Subcutaneous abdominal adipose tissue (tissue), 5 donors: ENCODE measurements at regions not wholly inside any gene's neighbourhood (a gene's known extent, or its start where the extent isn't known, plus 50 kb on each side); places are given as distances from the start of the nearest gene placed in this dataset.

Experiments used
- H3K27ac ChIP-seq: one replicate; pipeline ENCODE4 v1.7.0; 2013; ENCODE audit warnings: low read depth, mild to moderate bottlenecking, inconsistent platforms, low read length, moderate library complexity
- H3K27me3 ChIP-seq, 5 donors: one replicate each; pipeline ENCODE4 v1.7.0; 2013; ENCODE audit warnings: low read length in 5 of 5, inconsistent platforms in 1 of 5; ENCODE audit not compliant: control insufficient read depth in 5 of 5, insufficient read depth in 4 of 5
- H3K36me3 ChIP-seq, 5 donors: one replicate each; pipeline ENCODE4 v1.7.0; 2013; ENCODE audit warnings: low read length in 5 of 5; ENCODE audit not compliant: control insufficient read depth in 5 of 5, insufficient read depth in 5 of 5
- H3K4me1 ChIP-seq, 5 donors: one replicate each; pipeline ENCODE4 v1.7.0; 2013; ENCODE audit warnings: low read length in 5 of 5, mild to moderate bottlenecking in 3 of 5, moderate library complexity in 1 of 5; ENCODE audit not compliant: control insufficient read depth in 5 of 5, insufficient read depth in 5 of 5
- H3K4me3 ChIP-seq, 5 donors: one replicate each; pipeline ENCODE4 v1.7.0; 2013; ENCODE audit warnings: low read length in 5 of 5, low read depth in 1 of 5
- H3K9ac ChIP-seq, 5 donors: one replicate each; pipeline ENCODE4 v1.7.0; 2013; ENCODE audit warnings: low read length in 5 of 5, mild to moderate bottlenecking in 4 of 5, moderate library complexity in 3 of 5
- H3K9me3 ChIP-seq, 5 donors: one replicate each; pipeline ENCODE4 v1.7.0; 2013; ENCODE audit warnings: low read length in 5 of 5; ENCODE audit not compliant: control insufficient read depth in 5 of 5
- donor health status: healthy.
- donor health status: healthy.
- donor health status: healthy.
- donor health status: healthy.
- donor health status: healthy.

DNA sequence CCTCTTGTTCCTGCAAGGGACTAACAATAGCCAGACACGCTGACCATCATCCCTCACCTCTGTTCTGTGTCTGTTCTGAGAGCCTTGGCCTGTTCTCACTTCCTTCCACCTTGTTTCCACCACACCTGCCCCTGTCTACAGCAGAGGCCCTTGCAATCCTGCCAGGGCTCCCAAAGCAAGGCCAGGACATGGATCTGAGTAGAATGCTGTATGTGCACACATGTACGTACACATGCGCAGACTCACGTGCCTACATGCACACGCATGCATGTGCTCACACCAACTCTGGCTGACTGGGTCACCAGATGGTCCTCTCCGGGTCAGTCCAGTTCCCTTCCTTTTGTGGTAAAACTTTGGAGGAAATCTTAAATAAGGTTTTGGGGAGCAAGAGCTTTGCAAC, 133.0 kb upstream of the C14orf180 start:
- Histone ChIP-seq H3K9ac (no peak overlapping the region), H3K27ac (no peak overlapping the region), H3K9me3 (peaks cover 9 to 24% (median 14%) of the 10 kb centered on the region in 5 donors), H3K4me1 (peaks cover 0 to 12% (median 0%) of the 10 kb centered on the region in 5 donors), H3K27me3 (peaks cover 4 to 15% (median 11%) of the 10 kb centered on the region in 5 donors), H3K36me3 (no peaks in the 10 kb centered on the region), H3K4me3 (no peak overlapping the region)

- Histone ChIP-seq H3K9ac (no peak overlapping the region), H3K4me1 (peaks cover 0 to 12% (median 0%) of the 10 kb centered on the region in 5 donors), H3K9me3 (peaks cover 9 to 24% (median 14%) of the 10 kb centered on the region in 5 donors), H3K27ac (no peak overlapping the region), H3K36me3 (no peaks in the 10 kb centered on the region), H3K27me3 (peaks cover 4 to 15% (median 11%) of the 10 kb centered on the region in 5 donors), H3K4me3 (no peak overlapping the region)
These were observed 131.8 kb upstream of the C14orf180 start for GRCh38 chr14:104447750-104448149.

DNA sequence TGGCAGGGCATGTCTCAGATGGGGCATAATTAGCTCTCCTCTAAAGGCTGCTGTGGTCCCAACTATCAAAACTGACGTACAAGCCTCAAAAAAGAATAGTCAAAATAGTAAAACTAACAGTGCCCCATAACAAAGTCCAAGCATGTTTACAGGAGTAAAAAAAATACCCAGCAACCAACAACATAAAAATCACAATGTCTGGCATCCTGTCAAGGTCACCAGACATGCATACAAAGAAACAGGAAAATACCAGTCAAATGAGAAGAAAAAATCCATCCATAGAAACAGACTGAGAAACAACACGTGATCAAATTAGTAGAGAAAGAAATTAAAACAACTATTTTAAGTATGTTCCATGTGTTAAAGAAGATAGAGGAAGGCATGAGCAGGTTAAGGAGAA, 131.2 kb upstream of the C14orf180 start:
- Histone ChIP-seq H3K9me3 (peaks cover 9 to 24% (median 14%) of the 10 kb centered on the region in 5 donors), H3K27me3 (peaks cover 4 to 15% (median 11%) of the 10 kb centered on the region in 5 donors), H3K27ac (no peak overlapping the region), H3K9ac (no peak overlapping the region), H3K4me1 (peaks cover 0 to 12% (median 0%) of the 10 kb centered on the region in 5 donors), H3K4me3 (no peak overlapping the region), H3K36me3 (no peaks in the 10 kb centered on the region)

DNA sequence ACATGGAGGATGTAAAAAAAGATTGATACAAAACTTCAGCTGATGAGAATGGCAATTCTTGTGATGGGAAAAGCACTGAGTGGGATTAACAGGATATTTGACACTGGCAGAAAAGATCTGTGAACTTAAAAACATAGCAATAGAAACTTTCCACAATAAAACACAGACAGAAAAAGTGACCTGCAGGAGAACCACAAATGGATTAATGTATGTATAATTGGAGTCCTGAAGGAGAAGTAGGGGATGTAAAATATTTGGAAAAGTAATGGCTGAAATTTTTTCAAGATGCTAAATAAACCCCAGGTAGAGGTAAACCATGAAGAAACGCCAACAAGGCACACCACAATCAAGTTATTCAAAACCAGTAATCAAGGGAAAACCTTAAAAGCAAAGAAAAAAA, 130.8 kb upstream of the C14orf180 start:
- Histone ChIP-seq H3K4me1 (peaks cover 0 to 12% (median 0%) of the 10 kb centered on the region in 5 donors), H3K27me3 (peaks cover 4 to 15% (median 11%) of the 10 kb centered on the region in 5 donors), H3K9me3 (peaks cover 9 to 24% (median 14%) of the 10 kb centered on the region in 5 donors), H3K4me3 (no peak overlapping the region), H3K9ac (no peak overlapping the region), H3K27ac (no peak overlapping the region), H3K36me3 (no peaks in the 10 kb centered on the region)

DNA sequence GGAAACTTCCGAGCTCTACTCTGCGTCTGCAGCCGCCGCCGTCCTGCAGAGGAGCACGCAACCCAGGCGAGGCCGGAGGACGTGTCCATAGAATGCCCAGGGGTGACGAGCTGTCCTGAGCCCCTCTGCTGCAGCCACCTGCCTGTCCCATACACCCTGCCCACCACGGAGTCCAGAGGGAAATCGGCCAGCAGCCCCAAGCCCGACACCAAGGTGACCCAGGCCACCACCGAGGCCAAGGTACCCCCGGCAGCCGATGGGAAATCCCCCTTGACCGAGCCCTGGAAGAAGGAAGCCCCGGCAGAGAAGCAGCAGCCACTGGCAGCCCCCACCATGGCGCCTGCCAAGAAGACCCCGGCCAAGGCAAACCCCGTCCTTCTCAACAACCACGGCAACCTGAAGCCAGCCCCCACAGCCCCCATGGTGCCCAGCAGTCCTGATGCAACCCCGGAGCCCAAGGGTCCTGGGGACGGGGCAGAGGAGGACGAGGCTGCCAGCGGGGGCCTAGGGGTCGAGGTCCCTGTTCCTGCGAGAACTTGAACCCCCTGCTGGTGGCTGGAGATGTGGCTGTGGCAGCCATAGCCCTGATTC, 128.7 kb upstream of the C14orf180 start:
- peaks cover 9 to 24% (median 14%) of the 10 kb centered on the region in 5 donors for H3K9me3 ChIP-seq
- no peak overlapping the region for H3K27ac ChIP-seq
- H3K36me3 ChIP-seq = no peaks in the 10 kb centered on the region
- no peak overlapping the region for H3K9ac ChIP-seq
- H3K4me3 ChIP-seq = no peak overlapping the region
- H3K27me3 ChIP-seq = peaks cover 5 to 15% (median 11%) of the 10 kb centered on the region in 5 donors
- peaks cover 0 to 12% (median 0%) of the 10 kb centered on the region in 5 donors for H3K4me1 ChIP-seq

- Histone ChIP-seq H3K27me3 (peaks cover 6 to 9% (median 8%) of the 10 kb centered on the region in 5 donors), H3K36me3 (no peaks in the 10 kb centered on the region), H3K9me3 (peaks cover 9 to 24% (median 14%) of the 10 kb centered on the region in 5 donors), H3K4me3 (no peak overlapping the region), H3K9ac (no peak overlapping the region), H3K4me1 (peaks cover 0 to 10% (median 0%) of the 10 kb centered on the region in 5 donors), H3K27ac (no peak overlapping the region)
These were observed 128.1 kb upstream of the C14orf180 start for GRCh38 chr14:104451474-104451873.

DNA sequence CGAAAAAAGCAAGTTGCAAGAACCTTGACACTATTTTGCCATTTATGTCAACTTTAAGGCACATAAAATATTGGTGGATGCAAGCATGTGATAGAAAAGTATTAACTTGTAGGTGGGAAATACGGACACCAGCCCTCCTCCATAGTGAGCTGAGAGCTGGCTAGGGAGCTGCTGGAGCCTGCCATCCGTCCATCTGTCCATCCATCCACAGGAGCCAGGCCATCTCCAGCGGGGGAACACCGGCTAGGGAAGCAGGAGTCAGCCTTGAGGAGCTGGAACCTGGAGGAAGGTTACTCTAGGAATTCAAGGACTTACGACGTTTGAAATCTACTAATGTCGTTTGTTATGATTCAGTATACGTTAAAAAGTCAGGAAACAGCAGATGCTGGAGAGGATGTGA, 120.7 kb upstream of the C14orf180 start:
- no peak overlapping the region for H3K9ac ChIP-seq
- H3K27me3 ChIP-seq = peaks cover 0 to 33% (median 28%) of the 10 kb centered on the region in 5 donors
- no peak overlapping the region for H3K27ac ChIP-seq
- H3K4me1 ChIP-seq = peaks cover 0 to 16% (median 13%) of the 10 kb centered on the region in 5 donors
- no peaks in the 10 kb centered on the region for H3K9me3 ChIP-seq
- H3K4me3 ChIP-seq = no peak overlapping the region
- H3K36me3 ChIP-seq = no peaks in the 10 kb centered on the region

- H3K4me1 ChIP-seq = peaks cover 0 to 16% (median 13%) of the 10 kb centered on the region in 5 donors
- no peaks in the 10 kb centered on the region for H3K36me3 ChIP-seq
- no peak overlapping the region for H3K4me3 ChIP-seq
- no peak overlapping the region for H3K9ac ChIP-seq
- H3K27ac ChIP-seq = no peak overlapping the region
- peaks cover 0 to 42% (median 41%) of the 10 kb centered on the region in 5 donors for H3K27me3 ChIP-seq
- H3K9me3 ChIP-seq = no peaks in the 10 kb centered on the region
These were observed 118.5 kb upstream of the C14orf180 start for GRCh38 chr14:104460791-104461651.

DNA sequence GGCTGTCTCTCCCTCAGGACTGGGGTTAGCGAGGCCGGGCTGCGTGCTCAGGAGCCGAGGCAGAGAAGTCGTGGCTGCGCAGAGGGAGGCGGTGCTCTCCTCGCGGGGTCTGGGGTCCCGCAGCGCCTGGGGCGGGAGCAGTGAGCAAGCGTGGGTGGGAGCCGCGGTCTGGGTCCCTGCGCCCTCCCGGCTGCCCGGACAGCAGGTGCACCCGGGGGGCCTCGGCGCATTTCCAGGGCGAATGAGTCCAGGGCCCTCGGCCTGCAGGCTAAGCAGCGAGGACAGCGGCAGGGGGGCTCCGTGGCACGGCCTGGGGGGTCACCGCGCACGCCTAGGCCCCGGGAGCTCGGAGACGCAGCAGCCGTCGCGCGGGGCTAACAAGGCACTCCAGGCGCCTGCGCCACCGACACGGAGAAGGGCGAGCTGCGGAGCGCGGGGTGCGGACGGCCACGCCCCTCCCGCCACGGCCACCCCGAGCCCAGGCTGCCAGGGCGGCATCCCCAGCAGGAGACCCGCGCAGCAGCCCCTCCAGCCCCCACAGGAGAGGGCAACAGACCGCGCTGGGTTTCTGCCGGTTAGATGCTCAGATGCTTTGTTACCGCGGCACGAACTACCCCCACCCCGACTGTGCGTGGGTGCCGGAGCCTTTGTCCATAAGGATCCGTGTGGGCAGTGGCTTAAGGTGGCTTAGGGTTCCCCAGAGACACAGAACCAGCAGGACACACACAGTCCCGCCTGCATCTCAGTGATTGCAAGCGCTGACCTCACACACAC, 117.7 kb upstream of the C14orf180 start:
- no peaks in the 10 kb centered on the region for H3K9me3 ChIP-seq
- H3K4me3 ChIP-seq = peak overlapping the region in 4 of 5 donors; percentile 8 to 57 (median 41)
- peaks cover 0 to 41% (median 40%) of the 10 kb centered on the region in 5 donors for H3K27me3 ChIP-seq
- peaks cover 0 to 16% (median 13%) of the 10 kb centered on the region in 5 donors for H3K4me1 ChIP-seq
- H3K27ac ChIP-seq = no peak overlapping the region
- H3K36me3 ChIP-seq = no peaks in the 10 kb centered on the region
- no peak overlapping the region for H3K9ac ChIP-seq
